Chondrocyte (in vitro differentiated cells): ENCODE measurements at regions not wholly inside any gene's neighbourhood (a gene's known extent, or its start where the extent isn't known, plus 50 kb on each side); places are given as distances from the start of the nearest gene placed in this dataset.

Source experiments
- DNase-seq: peaks from one replicate; pipeline ENCODE4 v3.0.0; 2021; ENCODE audit warnings: mixed read lengths, low spot score
- H3K27ac Mint-ChIP-seq: one replicate; pipeline ENCODE4 v1.8.0; 2021; ENCODE audit warnings: mild to moderate bottlenecking, moderate library complexity, mixed read lengths; ENCODE audit not compliant: unreplicated experiment
- H3K27me3 Mint-ChIP-seq: 2 replicates; pipeline ENCODE4 v1.8.0; 2021; ENCODE audit warnings: low read depth, mixed read lengths
- H3K36me3 Mint-ChIP-seq: 2 replicates; pipeline ENCODE4 v1.8.0; 2021; ENCODE audit warnings: low read depth, mixed read lengths
- H3K4me1 Mint-ChIP-seq: 2 replicates; pipeline ENCODE4 v1.8.0; 2021; ENCODE audit warnings: low read depth, mild to moderate bottlenecking, mixed read lengths
- H3K4me3 Mint-ChIP-seq: one replicate; pipeline ENCODE4 v1.8.0; 2021; ENCODE audit warnings: mild to moderate bottlenecking, moderate library complexity, mixed read lengths; ENCODE audit not compliant: unreplicated experiment
- H3K9me3 Mint-ChIP-seq: 2 replicates; pipeline ENCODE4 v1.8.0; 2021; ENCODE audit warnings: low read depth, mixed read lengths
- TF ChIP-seq, protein P1 (sequence below): fragments of 200-600 bp; sonication (generic); IDR thresholded peaks from 2 replicates; pipeline ENCODE4 v1.5.0; 2021; ENCODE audit warnings: antibody characterized with exemption, mild to moderate bottlenecking, moderate library complexity

DNA sequence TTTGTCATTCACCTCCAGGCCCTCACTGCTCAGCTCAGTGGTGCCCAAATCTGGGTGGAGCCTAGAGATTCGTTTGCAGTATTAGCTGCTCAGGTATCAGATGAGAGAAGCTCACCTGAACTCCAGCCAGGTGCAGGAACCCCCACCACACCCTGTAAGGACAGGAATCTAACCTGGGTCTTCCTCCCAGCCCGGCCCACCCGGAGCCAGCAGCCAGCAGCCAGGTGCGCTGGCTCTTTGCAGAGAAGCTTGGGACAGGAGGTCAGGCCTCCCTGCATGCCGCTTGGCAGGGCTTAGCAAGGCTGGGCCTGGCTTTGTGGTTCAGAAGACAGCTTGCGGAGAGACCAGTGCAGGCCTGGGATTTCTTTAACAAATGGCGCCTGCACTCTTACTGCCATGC is 125.6 kb upstream of the MYL2 start:
- H3K27ac Mint-ChIP-seq, result no peak overlapping the region
- TF ChIP-seq, protein P1, sequence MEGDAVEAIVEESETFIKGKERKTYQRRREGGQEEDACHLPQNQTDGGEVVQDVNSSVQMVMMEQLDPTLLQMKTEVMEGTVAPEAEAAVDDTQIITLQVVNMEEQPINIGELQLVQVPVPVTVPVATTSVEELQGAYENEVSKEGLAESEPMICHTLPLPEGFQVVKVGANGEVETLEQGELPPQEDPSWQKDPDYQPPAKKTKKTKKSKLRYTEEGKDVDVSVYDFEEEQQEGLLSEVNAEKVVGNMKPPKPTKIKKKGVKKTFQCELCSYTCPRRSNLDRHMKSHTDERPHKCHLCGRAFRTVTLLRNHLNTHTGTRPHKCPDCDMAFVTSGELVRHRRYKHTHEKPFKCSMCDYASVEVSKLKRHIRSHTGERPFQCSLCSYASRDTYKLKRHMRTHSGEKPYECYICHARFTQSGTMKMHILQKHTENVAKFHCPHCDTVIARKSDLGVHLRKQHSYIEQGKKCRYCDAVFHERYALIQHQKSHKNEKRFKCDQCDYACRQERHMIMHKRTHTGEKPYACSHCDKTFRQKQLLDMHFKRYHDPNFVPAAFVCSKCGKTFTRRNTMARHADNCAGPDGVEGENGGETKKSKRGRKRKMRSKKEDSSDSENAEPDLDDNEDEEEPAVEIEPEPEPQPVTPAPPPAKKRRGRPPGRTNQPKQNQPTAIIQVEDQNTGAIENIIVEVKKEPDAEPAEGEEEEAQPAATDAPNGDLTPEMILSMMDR, result no peak
- H3K36me3 Mint-ChIP-seq, result no peaks in the 10 kb centered on the region
- DNase-seq, result no peak
- no peaks in the 10 kb centered on the region for H3K9me3 Mint-ChIP-seq
- peaks cover 30% of the 10 kb centered on the region for H3K27me3 Mint-ChIP-seq
- no peaks in the 10 kb centered on the region for H3K4me1 Mint-ChIP-seq
- no peak overlapping the region for H3K4me3 Mint-ChIP-seq

DNA sequence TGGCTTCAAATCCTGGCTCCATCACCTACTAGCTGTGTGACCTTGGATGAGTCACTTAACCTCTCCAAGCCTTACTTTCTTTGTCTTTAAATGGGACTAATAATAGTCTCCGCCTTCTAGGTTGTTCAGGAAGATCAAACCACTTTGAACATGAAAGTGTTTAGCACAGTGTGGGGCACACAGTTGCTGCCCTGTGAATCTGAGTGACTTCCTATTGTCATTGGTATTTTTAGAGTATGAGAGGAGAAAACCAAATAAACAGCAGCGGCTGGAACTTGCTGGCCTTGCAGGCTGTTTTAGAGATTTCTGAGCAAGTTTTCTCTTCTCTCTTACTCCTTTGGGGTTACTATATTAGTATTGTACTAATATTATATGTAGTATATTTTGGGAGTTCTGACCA is 120.7 kb upstream of the MYL2 start:
- H3K4me1 Mint-ChIP-seq, result peaks cover 1% of the 10 kb centered on the region
- no peak overlapping the region for H3K4me3 Mint-ChIP-seq
- H3K27me3 Mint-ChIP-seq, result peaks cover 48% of the 10 kb centered on the region

DNA sequence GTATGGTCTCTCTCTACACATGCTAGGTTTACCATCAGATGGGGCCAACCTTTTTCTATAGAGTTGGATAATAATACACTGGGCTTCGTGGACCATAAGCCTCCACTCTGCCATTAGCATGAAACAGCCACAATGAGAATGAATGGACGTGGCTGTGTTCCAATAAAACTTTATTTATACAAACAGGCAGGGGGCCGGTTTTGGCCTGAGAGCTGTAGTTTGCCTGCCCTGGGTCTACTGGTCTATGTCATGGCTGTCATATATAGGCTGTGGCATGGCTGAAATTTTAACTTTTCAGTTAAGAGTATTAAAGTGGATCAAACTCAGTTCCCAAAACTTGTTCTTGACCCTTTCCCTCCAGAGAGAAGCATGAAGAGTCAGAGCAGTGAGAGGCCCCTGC is 120.3 kb upstream of the MYL2 start:
- Mint-ChIP-seq H3K4me1 (peaks cover 5% of the 10 kb centered on the region), H3K4me3 (no peak overlapping the region), H3K27me3 (peaks cover 52% of the 10 kb centered on the region), H3K9me3 (no peaks in the 10 kb centered on the region), H3K27ac (no peak overlapping the region), H3K36me3 (no peaks in the 10 kb centered on the region)
- DNase-seq, result no peak
- TF ChIP-seq, protein P1, result no peak

More for the DNA sequence above, 120.7 kb upstream of the MYL2 start:
- no peak for DNase-seq
- TF ChIP-seq, protein P1, result no peak
- no peaks in the 10 kb centered on the region for H3K9me3 Mint-ChIP-seq
- no peak overlapping the region for H3K27ac Mint-ChIP-seq
- H3K36me3 Mint-ChIP-seq, result no peaks in the 10 kb centered on the region

DNA sequence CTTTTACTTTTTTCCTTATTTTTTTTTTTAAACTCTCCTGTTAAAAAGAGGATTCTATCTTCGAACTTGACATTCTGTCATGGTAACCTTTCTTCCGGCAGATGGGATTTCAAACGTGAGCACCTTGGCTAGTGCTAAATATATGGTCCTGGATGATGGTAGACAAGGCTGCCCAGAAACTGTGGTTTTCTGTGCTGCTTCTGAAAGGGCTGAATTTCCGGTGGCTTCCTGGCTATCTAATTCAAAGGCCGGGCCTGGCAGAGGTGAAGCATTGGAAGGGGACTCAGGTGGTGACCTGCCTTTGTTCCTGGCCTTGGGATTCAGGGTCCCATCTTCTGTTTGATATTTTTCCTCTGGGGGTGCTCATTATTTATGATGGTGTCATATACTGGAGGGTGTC is 118.6 kb upstream of the MYL2 start:
- Mint-ChIP-seq H3K36me3 (no peaks in the 10 kb centered on the region), H3K4me1 (peaks cover 13% of the 10 kb centered on the region), H3K9me3 (no peaks in the 10 kb centered on the region), H3K4me3 (no peak overlapping the region), H3K27me3 (peaks cover 55% of the 10 kb centered on the region), H3K27ac (no peak overlapping the region)
- TF ChIP-seq, protein P1, result no peak
- no peak for DNase-seq

DNA sequence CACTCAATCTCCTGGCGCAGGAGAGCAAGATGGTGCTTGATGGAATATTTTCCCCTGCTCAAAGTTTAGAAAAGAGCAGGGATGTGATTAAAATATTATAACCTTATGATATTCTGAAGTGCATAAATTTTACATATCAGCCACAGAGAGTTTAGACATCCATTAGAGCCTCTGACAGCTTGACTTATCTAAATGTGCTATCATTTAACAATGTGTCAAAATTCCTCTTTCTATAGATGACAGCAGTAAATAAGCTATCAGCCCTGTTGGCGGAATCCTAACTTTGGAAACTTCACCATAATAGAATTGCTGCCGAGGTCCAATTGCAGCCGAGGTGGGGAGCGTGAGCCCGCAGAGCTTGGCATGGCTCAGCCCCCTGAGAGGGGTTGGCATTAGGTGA is 117.7 kb upstream of the MYL2 start:
- no peak overlapping the region for H3K27ac Mint-ChIP-seq
- no peak overlapping the region for H3K4me3 Mint-ChIP-seq
- H3K27me3 Mint-ChIP-seq, result peaks cover 53% of the 10 kb centered on the region
- no peaks in the 10 kb centered on the region for H3K36me3 Mint-ChIP-seq
- TF ChIP-seq, protein P1, result no peak
- peaks cover 16% of the 10 kb centered on the region for H3K4me1 Mint-ChIP-seq
- no peaks in the 10 kb centered on the region for H3K9me3 Mint-ChIP-seq
- no peak for DNase-seq
